ENCODE measurements at regions not wholly inside any gene's neighbourhood (a gene's known extent, or its start where the extent isn't known, plus 50 kb on each side); places are given as distances from the start of the nearest gene placed in this dataset.

DNA sequence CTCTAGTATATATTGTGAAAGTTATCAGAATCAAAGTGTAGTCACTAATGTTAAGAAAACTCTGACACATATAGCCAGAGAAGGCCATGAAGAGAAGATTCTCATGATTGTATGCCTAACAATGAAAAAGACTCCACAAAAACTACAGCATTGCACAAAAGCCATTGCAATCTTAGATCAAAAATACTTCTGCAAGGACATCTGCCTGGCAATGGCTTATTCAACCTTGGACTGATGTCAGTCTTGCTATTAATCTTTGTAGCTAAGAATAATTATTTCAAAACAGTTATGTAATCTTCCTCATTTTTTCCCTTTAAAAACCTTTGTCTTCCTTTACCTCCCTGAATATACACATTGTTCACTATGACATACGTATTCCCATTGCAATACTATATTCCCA lies 55.3 kb upstream of the SLC36A4 start:
- Histone ChIP-seq H3K27me3 (no peaks in the 10 kb centered on the region), H3K9me3 (replicated peaks in 1 of 3) (no peaks in the 10 kb centered on the region), H3K4me3 (no peak overlapping the region), H3K27ac (peak overlapping the region in 1 of 5 donors; percentile 16), H3K4me1 (replicated peaks in 1 of 2) (peaks cover 17 to 21% of the 10 kb centered on the region in 2 donors), H3K36me3 (replicated peaks in 1 of 2) (no peaks in the 10 kb centered on the region)
- peak in 6 of 7 donors; percentile 25 to 65 (median 32) for DNase-seq
- 40 to 45% (median 43%) methylated on average over 1 of the region's 1 CpG for WGBS, 4 donors
- TF ChIP-seq, protein P1, sequence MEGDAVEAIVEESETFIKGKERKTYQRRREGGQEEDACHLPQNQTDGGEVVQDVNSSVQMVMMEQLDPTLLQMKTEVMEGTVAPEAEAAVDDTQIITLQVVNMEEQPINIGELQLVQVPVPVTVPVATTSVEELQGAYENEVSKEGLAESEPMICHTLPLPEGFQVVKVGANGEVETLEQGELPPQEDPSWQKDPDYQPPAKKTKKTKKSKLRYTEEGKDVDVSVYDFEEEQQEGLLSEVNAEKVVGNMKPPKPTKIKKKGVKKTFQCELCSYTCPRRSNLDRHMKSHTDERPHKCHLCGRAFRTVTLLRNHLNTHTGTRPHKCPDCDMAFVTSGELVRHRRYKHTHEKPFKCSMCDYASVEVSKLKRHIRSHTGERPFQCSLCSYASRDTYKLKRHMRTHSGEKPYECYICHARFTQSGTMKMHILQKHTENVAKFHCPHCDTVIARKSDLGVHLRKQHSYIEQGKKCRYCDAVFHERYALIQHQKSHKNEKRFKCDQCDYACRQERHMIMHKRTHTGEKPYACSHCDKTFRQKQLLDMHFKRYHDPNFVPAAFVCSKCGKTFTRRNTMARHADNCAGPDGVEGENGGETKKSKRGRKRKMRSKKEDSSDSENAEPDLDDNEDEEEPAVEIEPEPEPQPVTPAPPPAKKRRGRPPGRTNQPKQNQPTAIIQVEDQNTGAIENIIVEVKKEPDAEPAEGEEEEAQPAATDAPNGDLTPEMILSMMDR (IDR thresholded peaks at IDR 0.05) = no peak
- TF ChIP-seq POLR2A (IDR thresholded peaks at IDR 0.05) = no peak
- intact Hi-C loops (cut with DNase I) = no loop called here

DNA sequence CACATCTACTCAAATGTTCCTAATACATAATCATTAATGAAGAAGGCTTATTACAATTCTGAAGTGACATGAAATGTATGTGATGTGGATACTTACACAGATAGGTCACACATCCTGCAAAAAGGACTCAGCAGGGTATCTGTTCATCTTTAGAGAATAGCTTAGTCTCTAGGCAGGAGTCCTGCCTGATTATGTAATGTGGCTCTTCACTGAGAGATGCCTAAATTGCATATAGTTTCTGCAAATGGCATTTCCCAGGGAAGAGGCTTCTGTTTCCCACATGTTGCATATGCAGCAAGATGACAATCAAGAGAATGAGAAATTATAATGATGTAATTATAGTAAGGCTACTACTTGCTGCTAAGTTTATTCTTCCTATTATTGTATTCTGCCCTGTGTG lies 58.8 kb upstream of the SLC36A4 start:
- H3K4me3 ChIP-seq = no peak overlapping the region
- no peaks in the 10 kb centered on the region for H3K9me3 ChIP-seq (replicated peaks in 1 of 3)
- H3K27me3 ChIP-seq = no peaks in the 10 kb centered on the region
- no peak for DNase-seq
- H3K4me1 ChIP-seq (replicated peaks in 1 of 2) = peaks cover 4 to 12% of the 10 kb centered on the region in 2 donors
- H3K27ac ChIP-seq = no peak overlapping the region
- no peaks in the 10 kb centered on the region for H3K36me3 ChIP-seq (replicated peaks in 1 of 2)
- intact Hi-C loops (cut with DNase I) = no loop called here
- TF ChIP-seq, protein P1 (IDR thresholded peaks at IDR 0.05) = no peak
- no peak for TF ChIP-seq POLR2A (IDR thresholded peaks at IDR 0.05)

DNA sequence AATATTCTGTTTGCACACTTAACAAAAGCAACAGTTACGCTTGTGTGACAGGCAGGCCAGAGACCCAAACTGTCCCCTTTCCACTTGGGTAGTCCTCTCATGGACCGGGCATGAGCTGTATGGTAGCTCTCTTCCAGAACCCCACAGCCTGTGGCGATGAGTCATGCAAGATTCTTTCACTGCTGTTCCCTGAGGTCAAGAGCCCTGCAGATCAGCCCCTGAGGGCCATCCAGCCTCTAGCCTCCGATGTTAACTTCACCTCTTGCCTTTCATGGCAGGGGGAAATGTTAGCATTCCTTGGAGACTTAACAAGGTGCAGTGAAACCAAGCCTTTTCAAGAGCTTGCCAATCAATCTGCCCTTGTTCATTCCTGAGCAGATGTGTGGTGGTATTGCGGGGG lies 63.2 kb upstream of the DEUP1 start:
- Histone ChIP-seq H3K4me1 (replicated peaks in 1 of 2) (peaks cover 0 to 3% of the 10 kb centered on the region in 2 donors), H3K4me3 (no peak overlapping the region), H3K27me3 (no peaks in the 10 kb centered on the region), H3K36me3 (replicated peaks in 1 of 2) (no peaks in the 10 kb centered on the region), H3K9me3 (replicated peaks in 1 of 3) (no peaks in the 10 kb centered on the region), H3K27ac (no peak overlapping the region)
- TF ChIP-seq POLR2A (IDR thresholded peaks at IDR 0.05) = no peak
- TF ChIP-seq, protein P1 (IDR thresholded peaks at IDR 0.05) = no peak
- intact Hi-C loops (cut with DNase I) = no loop called here
- WGBS, 4 donors = 84 to 97% (median 93%) methylated on average over 5 of the region's 5 CpGs
- DNase-seq = no peak

DNA sequence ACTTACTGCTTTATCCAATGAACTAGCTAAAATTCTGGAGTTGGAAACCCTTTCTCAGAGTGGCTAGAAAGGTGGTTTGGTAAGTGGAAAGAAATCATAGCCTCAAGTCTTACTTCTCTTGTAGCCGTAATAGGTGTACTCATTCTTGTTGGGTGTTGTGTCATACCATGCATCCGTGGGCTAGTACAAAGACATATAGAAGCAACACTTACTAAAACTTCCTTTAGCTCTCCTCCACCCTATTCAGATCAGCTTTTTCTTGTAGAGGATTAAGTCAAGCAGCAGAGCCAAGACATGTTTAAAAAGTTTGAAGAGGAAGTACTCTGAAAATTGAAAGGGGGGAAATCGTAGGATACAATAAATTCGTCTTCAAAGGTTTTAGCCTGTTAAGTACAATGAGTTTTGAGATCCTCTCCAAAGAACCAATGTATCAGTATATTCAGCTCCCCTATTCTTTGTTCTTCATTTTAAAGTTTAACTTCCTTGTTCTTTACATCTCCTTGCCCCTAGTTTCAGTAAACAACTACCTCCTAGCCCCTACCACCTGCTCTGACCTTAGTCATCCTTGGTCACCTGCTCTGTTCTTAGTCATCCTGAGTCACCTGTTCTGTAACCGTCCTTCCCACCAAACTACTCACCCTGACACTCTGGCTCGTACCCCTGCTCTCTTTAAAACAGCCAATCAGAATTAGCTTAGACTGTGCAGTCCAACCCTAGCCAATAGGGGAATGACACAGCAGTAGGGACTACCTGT lies 62.1 kb upstream of the DEUP1 start:
- H3K36me3 ChIP-seq (replicated peaks in 1 of 2) = no peaks in the 10 kb centered on the region
- intact Hi-C loops (cut with DNase I) = no loop called here
- no peak overlapping the region for H3K4me3 ChIP-seq
- no peaks in the 10 kb centered on the region for H3K27me3 ChIP-seq
- WGBS, 4 donors = 78 to 88% (median 80%) methylated on average over 6 of the region's 6 CpGs
- TF ChIP-seq, protein P1 (IDR thresholded peaks at IDR 0.05) = no peak
- TF ChIP-seq POLR2A (IDR thresholded peaks at IDR 0.05) = no peak
- no peaks in the 10 kb centered on the region for H3K9me3 ChIP-seq (replicated peaks in 1 of 3)
- no peak overlapping the region for H3K27ac ChIP-seq
- DNase-seq = no peak
- peaks cover 0 to 3% of the 10 kb centered on the region in 2 donors for H3K4me1 ChIP-seq (replicated peaks in 1 of 2)
